H9 (cell line): ENCODE measurements at regions not wholly inside any gene's neighbourhood (a gene's known extent, or its start where the extent isn't known, plus 50 kb on each side); places are given as distances from the start of the nearest gene placed in this dataset.

Experiments used
- DNase-seq: peaks from one replicate; pipeline ENCODE4 v3.0.0-alpha.2; 2017
- H2AFZ ChIP-seq: one replicate; pipeline ENCODE4 v1.6.1; 2013; ENCODE audit warnings: mild to moderate bottlenecking, low read length, control low read depth, moderate library complexity
- H2AK5ac ChIP-seq: 2 replicates; pipeline ENCODE4 v1.6.1; 2013; ENCODE audit warnings: low read length, control low read depth, mixed read lengths; ENCODE audit not compliant: insufficient read length
- H2BK120ac ChIP-seq: one replicate; pipeline ENCODE4 v1.6.1; 2013; ENCODE audit warnings: low read depth, mild to moderate bottlenecking, low read length, control low read depth, inconsistent platforms; ENCODE audit not compliant: poor library complexity, severe bottlenecking
- H2BK12ac ChIP-seq: 2 replicates; pipeline ENCODE4 v1.6.1; 2013; ENCODE audit warnings: low read length, control low read depth, mixed read lengths, low read depth; ENCODE audit not compliant: insufficient read length
- H2BK15ac ChIP-seq: 2 replicates; pipeline ENCODE4 v1.6.1; 2013; ENCODE audit warnings: low read depth, low read length, control low read depth
- H2BK20ac ChIP-seq: one replicate; pipeline ENCODE4 v1.6.1; 2013; ENCODE audit warnings: low read depth, mild to moderate bottlenecking, low read length, control low read depth, inconsistent platforms; ENCODE audit not compliant: poor library complexity, severe bottlenecking
- H2BK5ac ChIP-seq: 2 replicates; pipeline ENCODE4 v1.6.1; 2013; ENCODE audit warnings: low read length, control low read depth, mixed read lengths; ENCODE audit not compliant: insufficient read length
- H3K14ac ChIP-seq: 2 replicates; pipeline ENCODE4 v1.6.1; 2013; ENCODE audit warnings: low read length, control low read depth; ENCODE audit not compliant: insufficient read depth
- H3K18ac ChIP-seq: 2 replicates; pipeline ENCODE4 v1.6.1; 2013; ENCODE audit warnings: low read depth, mild to moderate bottlenecking, mixed read lengths, low read length, control low read depth; ENCODE audit not compliant: insufficient read length
- H3K23ac ChIP-seq: 2 replicates; pipeline ENCODE4 v1.6.1; 2013; ENCODE audit warnings: low read length, control low read depth, mixed read lengths, low read depth; ENCODE audit not compliant: insufficient read length
- H3K23me2 ChIP-seq: 2 replicates; pipeline ENCODE4 v1.6.1; 2013; ENCODE audit warnings: low read depth, mild to moderate bottlenecking, mixed read lengths, low read length, control low read depth; ENCODE audit not compliant: insufficient read length, poor library complexity, severe bottlenecking
- H3K27ac ChIP-seq: 2 replicates; pipeline ENCODE4 v1.5.1; 2013; ENCODE audit warnings: low read length, control low read depth, mixed read lengths, low read depth; ENCODE audit not compliant: insufficient read length
- H3K27me3 ChIP-seq: 2 replicates; pipeline ENCODE4 v1.6.1; 2013; ENCODE audit warnings: low read length, control low read depth, inconsistent platforms; ENCODE audit not compliant: insufficient read depth
- H3K4ac ChIP-seq: 2 replicates; pipeline ENCODE4 v1.6.1; 2013; ENCODE audit warnings: low read depth, mild to moderate bottlenecking, control low read depth, inconsistent platforms, low read length, moderate library complexity
- H3K4me1 ChIP-seq: 2 replicates; pipeline ENCODE4 v1.6.1; 2013; ENCODE audit warnings: low read length, control low read depth, inconsistent platforms; ENCODE audit not compliant: insufficient read depth
- H3K4me2 ChIP-seq: 2 replicates; pipeline ENCODE4 v1.6.1; 2013; ENCODE audit warnings: low read length, control low read depth, mixed read lengths; ENCODE audit not compliant: insufficient read length, insufficient read depth
- H3K56ac ChIP-seq: 2 replicates; pipeline ENCODE4 v1.6.1; 2013; ENCODE audit warnings: low read depth, mild to moderate bottlenecking, mixed read lengths, low read length, control low read depth; ENCODE audit not compliant: insufficient read length
- H3K79me1 ChIP-seq: 2 replicates; pipeline ENCODE4 v1.6.1; 2013; ENCODE audit warnings: low read depth, mild to moderate bottlenecking, moderate library complexity, low read length, control low read depth, inconsistent platforms; ENCODE audit not compliant: insufficient read depth, poor library complexity, severe bottlenecking
- H3K79me2 ChIP-seq: 2 replicates; pipeline ENCODE4 v1.6.1; 2013; ENCODE audit warnings: low read length, control low read depth, inconsistent platforms; ENCODE audit not compliant: insufficient read depth
- H3K9ac ChIP-seq: 2 replicates; pipeline ENCODE4 v1.6.1; 2013; ENCODE audit warnings: low read length, control low read depth, mixed read lengths; ENCODE audit not compliant: insufficient read length; ENCODE audit errors: extremely low read depth
- H3K9me3 ChIP-seq: one replicate; pipeline ENCODE4 v1.6.1; 2013; ENCODE audit warnings: low read depth, low read length, inconsistent platforms; ENCODE audit not compliant: control insufficient read depth
- H3T11ph ChIP-seq: one replicate; pipeline ENCODE4 v1.6.1; 2013; ENCODE audit warnings: mild to moderate bottlenecking, low read length, control low read depth, inconsistent platforms
- H4K20me1 ChIP-seq: one replicate; pipeline ENCODE4 v1.6.1; 2013; ENCODE audit not compliant: control insufficient read depth, insufficient read length, insufficient read depth
- H4K5ac ChIP-seq: 2 replicates; pipeline ENCODE4 v1.6.1; 2013; ENCODE audit warnings: low read depth, mild to moderate bottlenecking, mixed read lengths, low read length, control low read depth; ENCODE audit not compliant: insufficient read length
- H4K8ac ChIP-seq: replicated peaks from 2 replicates; pipeline ENCODE4 v1.6.1; 2013; ENCODE audit warnings: low read length, control low read depth, mixed read lengths, low read depth; ENCODE audit not compliant: insufficient read length
- H4K91ac ChIP-seq: 2 replicates; pipeline ENCODE4 v1.6.1; 2013; ENCODE audit warnings: low read depth, mild to moderate bottlenecking, moderate library complexity, mixed read lengths, low read length, control low read depth; ENCODE audit not compliant: insufficient read length
- H3K27ac Mint-ChIP-seq, 3 experiments: 2 replicates in 2 of 3; 3 replicates in 1 of 3; pipeline ENCODE4 v1.8.0; 2020 to 2021; ENCODE audit warnings: mixed read lengths in 3 of 3, mild to moderate bottlenecking in 1 of 3, moderate library complexity in 1 of 3
- H3K27me3 Mint-ChIP-seq: 2 replicates; pipeline ENCODE4 v1.8.0; 2021; ENCODE audit warnings: low read depth, mild to moderate bottlenecking, moderate library complexity, mixed read lengths
- H3K36me3 Mint-ChIP-seq, 3 experiments: 2 replicates in 2 of 3; 3 replicates in 1 of 3; pipeline ENCODE4 v1.8.0; 2020 to 2021; ENCODE audit warnings: low read depth in 3 of 3, mixed read lengths in 3 of 3; ENCODE audit not compliant: insufficient read depth in 1 of 3
- H3K4me1 Mint-ChIP-seq, 2 experiments: 2 replicates each; pipeline ENCODE4 v1.8.0; 2020; ENCODE audit warnings: mixed read lengths in 2 of 2
- H3K4me3 Mint-ChIP-seq, 2 experiments: 2 replicates in 1 of 2; 3 replicates in 1 of 2; pipeline ENCODE4 v1.8.0; 2020 to 2021; ENCODE audit warnings: mild to moderate bottlenecking in 2 of 2, mixed read lengths in 2 of 2, moderate library complexity in 1 of 2
- H3K9me3 Mint-ChIP-seq, 2 experiments: 2 replicates in 1 of 2; 3 replicates in 1 of 2; pipeline ENCODE4 v1.8.0; 2020; ENCODE audit warnings: mild to moderate bottlenecking in 2 of 2, mixed read lengths in 2 of 2, moderate library complexity in 1 of 2
- CTCF ChIP-seq: fragments of 200-600 bp; sonication (generic); conservative IDR thresholded peaks from 3 replicates; pipeline ENCODE4 v1.8.0; 2021; ENCODE audit warnings: antibody characterized with exemption, mild to moderate bottlenecking
- WGBS: extraction: QIAGEN DNeasy Blood & Tissue Kit; methylation state at CpG from one replicate; pipeline ENCODE4 v1.1.7; 2013; ENCODE audit warnings: missing lambda C conversion rate, low lambda C conversion rate, mixed read lengths; ENCODE audit not compliant: insufficient read length; ENCODE audit errors: extremely low coverage; 5-methylcytosine and 5-hydroxymethylcytosine counted together

GRCh38 chr13:39149896-39150295, 111.6 kb downstream of the NHLRC3 start:
- no peak overlapping the region for H2BK20ac ChIP-seq
- no peaks in the 10 kb centered on the region for H3K4me1 ChIP-seq
- no CpG with 5 or more reads among the region's 5 CpGs for WGBS
- H3K79me2 ChIP-seq = no peaks in the 10 kb centered on the region
- no peak for DNase-seq
- H3K9me3 ChIP-seq = no peaks in the 10 kb centered on the region
- H3K27me3 ChIP-seq = no peaks in the 10 kb centered on the region
- no peak overlapping the region for H3K4me3 Mint-ChIP-seq
- peaks cover 0 to 4% of the 10 kb centered on the region in 2 experiments; a peak in 1 of 5 replicates for H3K9me3 Mint-ChIP-seq
- peaks cover 15% of the 10 kb centered on the region for H3K27me3 Mint-ChIP-seq
- no peak overlapping the region for H3K4me2 ChIP-seq
- no peak overlapping the region for H3K27ac ChIP-seq
- H4K91ac ChIP-seq = no peak overlapping the region
- H3K27ac Mint-ChIP-seq = no peak overlapping the region; a peak in 1 of 7 replicates
- no peak overlapping the region for H3K9ac ChIP-seq
- H2BK15ac ChIP-seq = no peak overlapping the region
- no peak overlapping the region for H2BK12ac ChIP-seq
- no peaks in the 10 kb centered on the region for H3K79me1 ChIP-seq
- H2BK5ac ChIP-seq = no peak overlapping the region
- H3K4me1 Mint-ChIP-seq = peaks cover 0 to under 1% of the 10 kb centered on the region in 2 experiments; a peak in 2 of 4 replicates
- H3K23ac ChIP-seq = no peak overlapping the region
- no peak overlapping the region for H3K18ac ChIP-seq
- H3K36me3 Mint-ChIP-seq = peaks cover 0 to 5% (median 0%) of the 10 kb centered on the region in 3 experiments; a peak in 1 of 7 replicates
- H2AFZ ChIP-seq = no peak overlapping the region
- no peak overlapping the region for H3T11ph ChIP-seq
- H3K14ac ChIP-seq = no peak overlapping the region
- no peak overlapping the region for H3K4ac ChIP-seq
- no peaks in the 10 kb centered on the region for H4K20me1 ChIP-seq
- H3K23me2 ChIP-seq = no peaks in the 10 kb centered on the region
- H2BK120ac ChIP-seq = no peak overlapping the region
- no peak overlapping the region for H3K56ac ChIP-seq
- no peak overlapping the region for H4K8ac ChIP-seq
- H2AK5ac ChIP-seq = no peak overlapping the region
- H4K5ac ChIP-seq = no peak overlapping the region
- no peak for TF ChIP-seq CTCF
